ENCODE measurements at regions not wholly inside any gene's neighbourhood (a gene's known extent, or its start where the extent isn't known, plus 50 kb on each side); places are given as distances from the start of the nearest gene placed in this dataset.

GRCh38 chr1:41976671-41977070 lies 57.9 kb upstream of the HIVEP3 start:
- Histone ChIP-seq H3K4me1 (ENCODE audit: control insufficient read depth in 1 of 2, insufficient read depth in 2 of 2, low read length in 2 of 2) (no peaks in the 10 kb centered on the region), H2AFZ (ENCODE audit: insufficient read depth, low read depth, low read length, poor library complexity, severe bottlenecking) (no peak overlapping the region), H3K27me3 (ENCODE audit: control insufficient read depth in 2 of 2, insufficient read depth in 2 of 2, low read length in 2 of 2) (no peaks in the 10 kb centered on the region), H3K36me3 (replicated peaks in 1 of 2; ENCODE audit: control insufficient read depth in 1 of 2, insufficient read depth in 2 of 2, low read length in 2 of 2) (no peaks in the 10 kb centered on the region), H3K9me3 (replicated peaks in 1 of 2; ENCODE audit: control insufficient read depth in 1 of 2, insufficient read depth in 1 of 2, low read length in 2 of 2) (no peaks in the 10 kb centered on the region), H3K4me2 (replicated peaks; ENCODE audit: extremely low read depth, low read length, poor library complexity, severe bottlenecking) (no peak overlapping the region), H4K20me1 (ENCODE audit: insufficient read depth, low read length) (no peaks in the 10 kb centered on the region), H3K27ac (ENCODE audit: low read depth in 1 of 2, low read length in 2 of 2) (no peak overlapping the region), H3K4me3 (replicated peaks in 1 of 3; ENCODE audit: low read depth in 2 of 3, low read length in 3 of 3) (no peak overlapping the region), H3K9ac (ENCODE audit: insufficient read depth, low read length, poor library complexity, severe bottlenecking) (no peak overlapping the region), H3K79me2 (ENCODE audit: insufficient read depth, low read length) (no peaks in the 10 kb centered on the region)
- no peak overlapping the region for H3K4me3 Mint-ChIP-seq
- WGBS (ENCODE audit: insufficient coverage) = 97% methylated on average over 6 of the region's 7 CpGs
- H3K4me1 Mint-ChIP-seq = peaks cover 7% of the 10 kb centered on the region
- H3K27ac Mint-ChIP-seq = peak overlapping the region in 1 of 7 donors; percentile 7
- H3K9me3 Mint-ChIP-seq = peaks cover 0 to 2% (median 0%) of the 10 kb centered on the region in 7 donors
- peaks cover 0 to 4% (median 1%) of the 10 kb centered on the region in 3 donors for H3K27me3 Mint-ChIP-seq (ENCODE audit: low read depth in 3 of 3)
- intact Hi-C loops (cut with micrococcal nuclease) = no loop called here
- no peak for TF ChIP-seq CTCF (IDR thresholded peaks at IDR 0.05)
- no peaks in the 10 kb centered on the region for H3K36me3 Mint-ChIP-seq
- no peak for DNase-seq

GRCh38 chr1:41975850-41976569 lies 57.3 kb upstream of the HIVEP3 start:
- H2AFZ ChIP-seq (ENCODE audit: insufficient read depth, low read depth, low read length, poor library complexity, severe bottlenecking) = no peak overlapping the region
- H3K9ac ChIP-seq (ENCODE audit: insufficient read depth, low read length, poor library complexity, severe bottlenecking) = no peak overlapping the region
- Mint-ChIP-seq H3K27ac (no peak overlapping the region), H3K36me3 (no peaks in the 10 kb centered on the region), H3K9me3 (peaks cover 0 to 2% (median 0%) of the 10 kb centered on the region in 7 donors), H3K4me1 (peaks cover 1% of the 10 kb centered on the region), H3K4me3 (no peak overlapping the region), H3K27me3 (ENCODE audit: low read depth in 3 of 3) (peaks cover 0 to 4% (median 0%) of the 10 kb centered on the region in 3 donors)
- H3K9me3 ChIP-seq (replicated peaks in 1 of 2; ENCODE audit: control insufficient read depth in 1 of 2, insufficient read depth in 1 of 2, low read length in 2 of 2) = no peaks in the 10 kb centered on the region
- H3K27ac ChIP-seq (ENCODE audit: low read depth in 1 of 2, low read length in 2 of 2) = no peak overlapping the region
- no peak overlapping the region for H3K4me3 ChIP-seq (replicated peaks in 1 of 3; ENCODE audit: low read depth in 2 of 3, low read length in 3 of 3)
- no peaks in the 10 kb centered on the region for H4K20me1 ChIP-seq (ENCODE audit: insufficient read depth, low read length)
- no peaks in the 10 kb centered on the region for H3K4me1 ChIP-seq (ENCODE audit: control insufficient read depth in 1 of 2, insufficient read depth in 2 of 2, low read length in 2 of 2)
- intact Hi-C loops (cut with micrococcal nuclease) = no loop called here
- H3K79me2 ChIP-seq (ENCODE audit: insufficient read depth, low read length) = no peaks in the 10 kb centered on the region
- no peaks in the 10 kb centered on the region for H3K36me3 ChIP-seq (replicated peaks in 1 of 2; ENCODE audit: control insufficient read depth in 1 of 2, insufficient read depth in 2 of 2, low read length in 2 of 2)
- no peak for TF ChIP-seq CTCF (IDR thresholded peaks at IDR 0.05)
- no peak for DNase-seq
- H3K27me3 ChIP-seq (ENCODE audit: control insufficient read depth in 2 of 2, insufficient read depth in 2 of 2, low read length in 2 of 2) = no peaks in the 10 kb centered on the region
- WGBS (ENCODE audit: insufficient coverage) = 96% methylated on average over 6 of the region's 12 CpGs
- no peak overlapping the region for H3K4me2 ChIP-seq (replicated peaks; ENCODE audit: extremely low read depth, low read length, poor library complexity, severe bottlenecking)

Measured in CD14-positive monocyte (primary cell).